HT-29 (cell line): ENCODE measurements at regions not wholly inside any gene's neighbourhood (a gene's known extent, or its start where the extent isn't known, plus 50 kb on each side); places are given as distances from the start of the nearest gene placed in this dataset.

ENCODE experiments used
- DNase-seq: peaks from one replicate; pipeline ENCODE4 v3.0.0-alpha.2; 2015; ENCODE audit warnings: low spot score

DNA sequence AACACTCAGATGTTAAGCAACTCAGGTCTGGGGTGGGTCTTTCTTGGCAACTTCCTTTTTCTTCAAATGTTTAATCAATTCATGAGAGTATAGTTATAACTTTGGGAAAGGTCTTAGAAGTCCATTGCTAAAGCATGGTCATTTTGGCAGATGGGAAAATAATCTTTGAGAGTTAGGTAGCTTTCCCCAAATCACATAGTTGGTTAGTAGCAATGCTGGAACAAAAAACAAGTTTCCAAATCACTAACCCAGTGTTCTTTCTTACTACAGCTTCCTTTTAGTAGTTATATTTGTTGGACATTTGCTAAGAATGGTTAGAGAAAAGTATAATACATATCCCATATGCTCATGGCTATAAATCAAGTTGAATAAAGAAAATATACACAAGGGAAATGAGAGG, 185.2 kb upstream of the SLC14A2 start:
- DNase-seq = no peak

DNA sequence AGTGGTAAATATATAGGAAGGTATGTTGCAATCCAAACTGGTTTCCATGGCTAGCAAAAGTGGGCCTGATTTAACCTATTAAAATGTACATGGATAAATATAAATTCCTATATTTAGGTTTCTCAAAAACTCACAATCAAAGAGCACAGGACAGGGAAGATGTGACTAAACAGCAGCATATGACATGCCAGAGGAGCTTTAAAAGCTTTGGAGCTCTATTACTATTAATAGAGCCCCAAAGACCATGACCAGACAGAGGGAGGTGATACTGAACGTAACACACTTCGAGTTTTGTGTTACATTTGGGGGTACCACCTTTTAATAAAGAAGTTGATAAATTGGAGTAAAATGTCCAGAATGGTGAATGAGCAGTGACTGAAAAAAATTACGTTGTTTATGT, 179.5 kb upstream of the SLC14A2 start:
- DNase-seq = no peak

DNA sequence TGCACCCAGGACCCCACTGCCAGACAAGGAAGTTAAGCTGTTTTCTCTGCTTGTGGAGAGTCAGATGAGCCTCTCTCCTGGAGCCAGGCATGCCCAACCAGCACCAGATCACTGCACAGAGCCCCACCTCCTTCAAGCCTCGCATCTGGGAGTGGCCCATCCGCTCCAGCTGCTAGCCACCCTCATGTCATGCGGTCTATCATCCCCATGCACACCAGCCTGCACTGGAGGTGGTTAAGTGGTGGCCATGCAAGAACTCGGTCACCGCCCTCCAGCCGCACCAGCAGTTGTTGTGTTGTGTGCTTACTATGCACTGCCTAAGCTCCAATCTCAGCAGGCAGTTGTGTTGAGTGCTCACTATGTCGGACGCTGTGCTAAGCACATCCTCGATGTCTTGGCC, 177.9 kb upstream of the SLC14A2 start:
- DNase-seq = no peak

DNA sequence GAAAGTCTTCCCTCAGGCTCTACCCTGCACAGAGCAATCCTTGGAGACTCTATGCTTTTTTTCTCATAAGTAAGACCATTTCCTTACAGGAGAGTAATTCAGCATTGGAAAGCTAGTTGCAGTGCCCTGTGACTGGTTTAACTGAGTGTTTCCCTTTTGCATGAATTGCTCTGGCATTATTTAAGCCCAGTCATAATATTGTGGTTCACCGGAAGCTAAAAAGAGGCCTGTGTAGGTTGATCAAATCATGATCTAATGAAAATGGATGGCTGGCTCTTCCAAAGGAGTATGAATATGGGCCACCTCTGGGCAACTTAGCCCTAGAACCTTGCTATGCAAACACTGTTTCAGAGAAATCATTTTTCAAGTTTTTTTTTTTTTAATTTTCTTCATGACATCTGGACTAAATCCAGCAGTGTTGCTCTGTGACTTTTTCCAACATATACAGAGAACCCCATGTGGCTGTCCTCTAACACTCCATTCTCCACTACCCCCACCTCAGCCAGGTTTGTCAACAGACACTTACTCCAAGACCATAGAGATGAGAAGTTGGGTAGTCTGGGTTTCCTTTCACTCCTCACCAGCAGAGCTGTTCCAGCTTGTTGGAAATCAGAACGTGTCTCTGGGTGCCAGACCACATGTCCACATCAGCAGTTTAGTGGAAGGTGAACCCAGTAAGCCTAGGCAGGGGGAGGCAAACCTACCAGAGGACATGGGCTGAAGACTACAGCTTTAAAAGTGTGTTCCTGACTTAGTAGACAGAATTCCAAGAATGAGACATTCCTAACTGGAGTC, 175.2 kb upstream of the SLC14A2 start:
- DNase-seq = no peak

DNA sequence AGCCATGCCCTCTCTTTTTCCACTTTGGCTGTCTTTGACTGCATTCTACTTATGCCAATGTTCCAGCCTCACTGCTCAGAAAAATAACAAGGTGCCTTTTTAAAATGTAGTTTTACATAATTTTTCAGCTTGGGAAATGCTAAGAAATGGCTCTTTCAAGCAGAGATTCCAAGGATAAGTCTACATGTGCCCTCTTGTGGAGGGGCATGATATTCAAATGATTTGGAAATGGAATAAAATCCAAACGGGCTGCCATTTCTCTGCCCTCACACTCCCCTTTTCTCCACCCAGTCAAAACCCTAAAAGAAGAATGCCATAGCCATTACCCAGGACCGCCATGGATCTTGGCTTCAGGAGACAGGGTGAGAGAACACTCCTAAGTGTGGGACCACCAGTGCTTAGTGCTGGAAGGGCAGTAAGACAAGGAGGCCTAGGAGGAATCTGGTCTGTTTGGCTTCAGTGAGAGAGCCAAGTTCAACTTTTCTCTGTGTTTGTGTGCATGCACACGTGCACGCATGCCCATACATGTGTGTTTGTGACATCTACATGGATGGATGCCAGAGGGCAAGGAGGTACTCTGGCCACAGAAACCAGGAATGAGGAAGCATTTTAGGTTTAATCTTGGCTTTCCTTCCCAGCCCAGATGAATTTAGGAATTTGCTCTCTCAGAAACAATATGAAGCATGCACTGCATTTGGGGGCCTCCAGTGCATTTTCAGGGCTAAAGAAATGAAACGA, 174.0 kb upstream of the SLC14A2 start:
- DNase-seq = peak; percentile 1

DNA sequence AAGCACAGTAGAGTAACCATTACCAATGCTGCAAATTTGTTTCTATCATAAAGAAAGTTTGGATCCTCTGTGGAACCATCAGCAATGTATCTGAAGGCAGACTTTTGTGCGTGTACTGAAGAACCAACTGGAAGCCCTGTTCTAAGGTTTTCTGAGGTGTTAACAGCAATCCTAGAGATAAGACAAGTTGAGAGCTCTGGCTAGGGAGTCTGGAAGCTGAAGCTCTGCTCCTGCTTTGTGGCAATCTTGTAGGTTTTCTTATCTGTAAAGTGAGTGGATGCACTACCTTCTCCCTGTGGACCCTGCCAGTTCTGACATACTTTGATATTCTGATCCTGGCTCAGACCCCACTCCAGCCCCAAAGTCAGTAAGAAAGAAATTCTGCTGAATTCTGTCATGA, 171.2 kb upstream of the SLC14A2 start:
- no peak for DNase-seq

DNA sequence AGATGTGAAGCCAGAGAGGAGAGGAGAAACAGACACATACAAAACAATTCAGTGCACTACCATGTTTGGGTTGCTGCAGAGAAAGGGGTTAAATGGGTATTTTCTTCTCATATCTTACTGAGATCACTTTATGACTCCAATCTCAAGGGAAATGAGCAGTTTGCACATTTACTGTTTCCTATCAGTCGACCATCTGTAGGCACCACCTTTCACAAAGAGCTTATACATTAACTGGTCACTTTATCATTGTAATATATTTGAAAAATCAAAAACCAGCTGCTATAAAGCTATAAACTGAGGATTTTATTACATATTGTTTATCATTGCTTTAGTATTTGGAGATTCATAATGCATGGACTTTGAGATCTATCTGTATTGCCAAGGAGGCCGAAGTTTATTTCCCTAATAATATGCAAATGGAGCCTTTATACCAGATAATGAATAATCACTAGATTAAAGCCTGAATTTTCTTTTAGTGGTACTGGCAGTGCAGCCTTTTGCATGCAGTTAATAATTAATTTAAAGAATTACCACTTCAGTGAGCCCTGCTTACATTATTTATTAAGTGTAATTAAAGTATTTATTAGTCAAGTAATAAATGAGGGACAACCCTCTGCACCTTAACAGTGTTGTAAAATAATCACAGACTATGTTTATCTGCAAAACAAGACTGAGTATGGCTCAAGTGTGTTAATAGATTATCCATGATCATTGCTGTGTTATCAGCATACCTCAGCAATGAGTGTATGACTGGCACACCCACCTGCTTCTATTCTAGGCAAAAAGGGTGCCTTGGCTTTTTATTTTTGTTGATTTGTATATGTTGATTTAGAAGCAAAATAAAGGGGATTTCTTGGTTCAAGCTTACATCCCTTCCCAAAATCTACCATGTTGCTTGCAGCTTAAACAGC, 167.7 kb upstream of the SLC14A2 start:
- no peak for DNase-seq

DNA sequence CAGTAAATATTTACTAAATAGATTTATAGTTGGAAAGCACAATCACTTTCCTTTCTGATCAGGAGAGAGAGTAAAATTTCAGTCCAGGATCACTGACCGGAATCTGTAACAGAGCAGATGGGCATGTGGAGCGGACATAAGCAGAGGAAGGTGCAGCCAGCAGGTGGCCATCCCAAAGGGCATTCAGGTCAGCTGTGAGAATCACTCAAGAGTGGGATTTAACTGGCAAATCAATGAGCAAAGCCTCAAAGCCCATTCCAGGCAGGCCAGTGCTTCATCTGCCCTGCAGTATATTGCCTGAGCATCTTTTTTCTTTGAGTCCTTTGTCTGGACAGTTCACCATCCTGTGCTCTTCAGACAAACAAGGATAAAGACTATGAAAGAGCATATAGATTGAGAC, 166.4 kb upstream of the SLC14A2 start:
- no peak for DNase-seq

DNA sequence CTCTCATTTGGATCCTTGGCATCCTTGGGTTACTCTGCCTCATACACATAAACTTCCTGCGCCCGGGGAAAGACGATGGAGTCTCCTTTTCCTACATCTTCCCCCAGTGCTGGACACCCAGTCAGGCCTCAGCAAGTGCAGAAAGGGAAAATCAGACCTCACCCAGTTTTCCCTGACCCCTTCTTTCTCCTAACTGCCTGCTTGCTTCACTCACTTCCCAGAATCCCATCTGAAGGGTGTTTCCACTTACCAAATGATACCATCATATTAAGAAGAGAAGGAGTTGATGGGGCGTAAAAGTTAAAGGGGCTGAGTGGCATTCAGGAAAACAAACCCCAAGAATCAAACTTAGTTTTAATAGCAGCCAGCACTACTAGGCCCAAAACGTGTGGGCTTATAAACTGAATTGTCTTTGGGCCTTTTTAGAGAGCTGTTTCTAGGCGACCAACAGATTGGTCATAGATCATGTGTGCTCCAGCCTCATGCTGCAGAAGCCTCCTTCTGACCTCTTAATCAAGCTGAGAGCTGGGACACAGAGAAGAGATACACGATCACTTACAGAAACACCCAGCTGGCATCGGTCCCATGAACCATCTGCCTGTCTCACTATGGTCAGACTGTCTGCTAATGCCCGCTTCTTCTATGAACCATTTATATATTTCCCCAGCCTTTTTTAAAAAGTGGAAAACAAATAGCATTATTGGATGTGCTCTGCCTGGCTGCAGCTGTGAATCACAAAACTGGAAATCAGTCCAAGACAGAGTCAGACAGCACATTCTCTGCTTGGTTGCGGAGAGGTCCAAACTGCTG, 165.7 kb upstream of the SLC14A2 start:
- DNase-seq = no peak

DNA sequence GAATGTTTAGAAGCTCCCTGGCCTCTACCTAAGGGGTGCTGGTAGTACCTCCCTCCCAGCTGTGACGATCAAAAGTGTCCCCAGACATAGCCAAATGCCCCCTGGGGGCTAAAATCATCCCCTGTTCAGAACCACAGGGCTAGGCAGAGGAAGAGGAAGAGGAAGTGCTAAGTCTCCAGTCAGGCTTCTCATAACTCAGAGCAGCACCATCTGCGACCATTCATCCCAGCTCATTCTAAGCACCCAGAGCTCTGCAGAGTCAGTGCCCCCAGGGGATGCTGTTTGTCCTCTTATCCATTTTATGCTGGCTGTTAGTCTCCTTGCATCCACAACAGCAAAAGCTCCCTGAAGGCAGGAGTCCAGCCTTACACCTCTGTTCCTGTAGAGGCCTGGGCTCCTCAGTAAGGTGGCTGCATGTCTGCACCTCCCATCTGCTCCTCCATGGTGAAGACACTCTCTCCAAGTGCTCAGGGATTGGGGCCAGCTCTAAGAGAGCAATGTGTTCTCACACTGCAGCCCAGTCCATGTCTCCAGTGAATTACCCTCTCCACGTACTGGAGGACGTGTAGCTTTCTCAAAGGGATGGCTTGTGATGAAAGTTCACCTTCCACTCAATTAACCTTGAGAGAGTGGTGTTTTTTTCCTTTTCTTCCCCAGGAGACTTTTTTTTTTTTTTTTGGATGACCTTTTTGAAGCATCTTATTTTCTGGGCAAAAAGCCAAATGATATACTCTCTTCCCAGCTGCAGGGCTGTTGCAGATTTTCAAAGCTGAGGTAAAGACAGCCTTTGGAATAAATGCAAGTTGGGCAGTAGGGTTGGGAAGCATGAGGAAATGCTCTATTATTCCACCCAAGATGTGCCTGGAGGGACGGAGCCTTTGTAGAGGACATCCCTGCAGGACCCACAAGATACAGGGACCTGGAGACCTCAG, 158.9 kb upstream of the SLC14A2 start:
- DNase-seq = no peak

DNA sequence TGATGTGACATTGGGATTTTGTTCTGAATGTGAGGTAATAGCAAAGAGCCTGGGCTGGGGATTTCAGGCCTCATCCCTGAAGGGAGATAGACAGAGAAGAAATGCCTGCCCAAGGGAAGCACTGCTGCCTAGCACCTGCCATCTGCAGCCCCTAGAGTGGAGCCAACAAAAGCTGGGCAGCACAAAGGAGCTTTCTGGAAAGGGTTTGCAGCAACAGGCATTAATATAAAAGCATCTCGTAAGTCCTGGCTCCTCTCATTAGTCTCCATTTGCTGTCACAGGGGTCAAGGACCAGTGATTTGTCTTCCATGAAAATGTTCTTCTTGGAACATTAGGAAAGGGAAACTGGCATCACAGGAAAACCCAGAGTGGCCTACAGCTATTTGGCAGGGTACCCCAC, 157.2 kb upstream of the SLC14A2 start:
- DNase-seq = no peak

DNA sequence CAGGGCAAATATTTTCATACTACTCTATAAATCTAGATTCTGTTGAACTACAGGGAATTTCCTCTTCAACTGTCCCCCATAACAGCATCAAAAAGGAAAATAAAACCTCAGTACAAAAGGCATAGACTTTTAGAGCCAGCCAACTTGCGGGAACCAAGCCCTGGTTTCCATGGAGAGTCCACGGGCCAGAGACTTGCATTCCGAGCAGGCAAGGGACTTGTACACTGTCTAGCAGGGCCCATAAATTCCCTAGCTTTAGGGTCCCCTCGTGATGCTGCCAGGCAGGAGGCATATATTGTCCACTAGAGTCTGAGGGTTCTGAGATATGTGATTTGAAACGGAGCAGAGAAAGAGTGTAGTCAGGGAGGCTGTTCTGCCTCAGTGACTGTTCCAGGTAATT, 153.1 kb upstream of the SLC14A2 start:
- no peak for DNase-seq

DNA sequence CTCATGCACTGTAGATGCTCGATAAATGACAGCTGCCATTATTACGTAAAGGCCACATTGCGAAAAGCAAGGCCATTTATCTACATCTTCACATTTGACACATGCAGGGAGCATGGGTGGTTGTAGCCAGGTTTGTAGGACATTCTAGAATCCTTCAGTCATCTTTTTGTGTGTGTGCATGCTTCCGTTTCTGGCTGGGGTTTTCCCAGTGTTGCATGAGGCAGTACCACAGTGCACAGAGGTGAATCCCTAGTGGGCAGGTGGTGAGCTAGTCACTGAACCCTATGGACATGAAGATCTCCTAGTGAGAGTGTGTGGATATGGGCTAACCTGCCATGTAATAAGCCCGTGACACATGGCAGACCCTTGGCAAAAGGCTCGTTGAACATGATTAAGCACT, 151.8 kb upstream of the SLC14A2 start:
- DNase-seq = no peak

DNA sequence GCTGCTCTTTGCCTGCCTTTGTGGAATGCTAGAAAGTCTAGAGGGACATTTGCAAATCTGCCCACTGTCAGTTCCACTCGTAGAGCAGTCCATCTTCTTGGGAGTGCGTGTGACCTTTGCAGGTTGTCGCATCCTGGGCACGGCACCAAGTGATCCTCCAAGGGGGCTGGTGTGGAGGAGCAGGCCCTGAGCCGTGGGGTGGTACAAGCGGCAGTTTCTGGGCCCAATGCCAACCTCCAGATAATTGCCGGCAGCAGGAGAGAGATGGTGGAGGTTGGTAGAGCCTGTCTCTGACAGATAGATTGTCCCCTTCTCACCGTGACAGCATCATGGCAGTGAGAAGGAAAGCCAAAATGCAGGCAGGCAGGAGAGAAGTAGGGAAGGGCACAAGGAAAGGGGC, 150.7 kb upstream of the SLC14A2 start:
- no peak for DNase-seq

DNA sequence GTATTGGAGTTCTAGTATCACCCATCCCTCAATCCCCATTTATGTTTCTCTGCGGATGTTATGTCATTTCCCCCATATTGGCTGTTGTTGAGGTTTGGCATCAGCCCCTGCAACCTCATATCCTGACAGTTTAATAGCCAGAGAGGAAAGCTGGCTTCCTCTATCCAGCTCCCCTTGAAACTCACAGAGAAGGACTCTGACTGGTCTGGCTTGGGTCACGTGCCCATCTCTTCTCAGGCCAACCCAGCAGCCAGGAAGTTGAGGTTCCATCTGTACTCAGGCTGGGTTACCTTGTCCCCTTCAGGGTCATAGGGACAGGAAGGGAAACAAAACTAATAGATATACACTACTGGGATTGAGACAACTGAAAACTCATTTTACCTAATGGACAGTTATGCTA, 148.0 kb upstream of the SLC14A2 start:
- DNase-seq = no peak

DNA sequence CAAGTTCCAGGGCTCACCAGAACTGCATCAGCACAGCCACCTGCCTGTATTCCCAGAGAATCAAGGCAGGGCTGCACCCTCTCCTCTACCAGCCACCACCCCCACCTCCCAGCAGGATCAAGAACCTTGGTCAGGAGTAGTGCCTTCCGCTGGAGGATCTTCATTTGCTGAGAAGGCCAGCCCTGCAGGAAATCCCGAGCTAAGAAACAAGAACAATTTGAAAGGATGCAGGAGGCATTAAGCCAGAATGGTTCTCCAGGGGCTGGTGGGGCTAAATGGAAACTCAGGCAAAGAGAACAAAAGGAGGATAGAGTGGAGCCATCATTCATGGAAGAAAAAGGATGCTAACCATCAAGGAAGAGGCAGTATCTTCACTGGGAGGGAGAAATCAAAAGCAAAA, 147.3 kb upstream of the SLC14A2 start:
- DNase-seq = no peak

DNA sequence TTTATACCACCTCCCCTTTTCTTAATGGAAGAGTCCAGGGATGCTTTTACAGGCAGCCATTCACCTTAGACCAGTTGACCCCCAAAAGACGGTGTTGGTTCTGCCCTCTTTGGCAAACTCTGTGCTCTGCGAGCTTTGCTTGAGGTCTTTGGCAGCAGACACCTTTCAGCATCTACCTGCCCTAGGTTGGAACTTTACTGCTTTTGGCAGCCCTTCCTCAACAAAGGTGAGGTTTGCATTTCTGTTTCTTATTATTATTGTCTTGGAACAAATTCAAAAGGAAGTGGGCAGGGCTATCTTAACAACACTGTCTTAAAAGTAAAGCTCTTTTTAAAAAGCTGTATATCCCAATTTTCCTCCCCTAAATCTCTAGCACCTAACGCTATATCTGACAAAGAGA, 136.4 kb upstream of the SLC14A2 start:
- no peak for DNase-seq

DNA sequence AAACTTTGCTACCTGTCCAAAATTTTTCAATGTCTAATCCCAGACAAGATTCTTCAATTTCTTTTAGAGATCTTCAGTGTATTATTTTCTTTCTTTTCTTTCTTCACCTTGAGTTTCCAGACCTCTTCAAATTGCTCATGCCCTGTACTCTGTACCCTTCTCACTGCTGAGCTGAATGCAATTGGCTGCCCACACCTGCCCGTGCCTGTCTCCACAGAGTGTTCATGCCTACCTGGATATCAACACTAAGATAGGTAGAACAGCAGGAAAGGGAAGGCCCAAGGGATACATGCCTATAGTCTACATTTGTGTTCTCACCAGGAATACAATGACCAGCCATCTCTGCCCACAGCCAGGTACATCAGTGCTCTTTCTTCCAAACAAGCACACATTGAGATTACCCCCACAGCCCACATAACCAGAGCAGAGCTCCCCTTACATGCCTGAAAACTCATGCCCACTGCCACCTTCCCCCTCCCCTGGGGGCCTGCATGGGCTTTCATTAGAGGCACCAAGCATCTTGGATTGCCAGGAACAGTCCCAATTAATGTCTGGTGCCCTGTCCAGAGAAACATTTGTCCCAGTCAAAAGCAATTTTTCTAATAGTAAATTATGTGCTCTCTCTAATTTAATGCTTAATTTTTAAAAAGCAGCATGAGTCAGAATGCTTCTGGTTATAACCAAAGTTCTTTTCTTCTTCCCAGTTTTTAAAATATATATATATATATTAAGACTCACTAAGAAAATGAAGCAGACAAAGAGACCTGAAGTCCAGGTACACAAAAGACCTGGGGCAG, 134.9 kb upstream of the SLC14A2 start:
- DNase-seq = no peak

DNA sequence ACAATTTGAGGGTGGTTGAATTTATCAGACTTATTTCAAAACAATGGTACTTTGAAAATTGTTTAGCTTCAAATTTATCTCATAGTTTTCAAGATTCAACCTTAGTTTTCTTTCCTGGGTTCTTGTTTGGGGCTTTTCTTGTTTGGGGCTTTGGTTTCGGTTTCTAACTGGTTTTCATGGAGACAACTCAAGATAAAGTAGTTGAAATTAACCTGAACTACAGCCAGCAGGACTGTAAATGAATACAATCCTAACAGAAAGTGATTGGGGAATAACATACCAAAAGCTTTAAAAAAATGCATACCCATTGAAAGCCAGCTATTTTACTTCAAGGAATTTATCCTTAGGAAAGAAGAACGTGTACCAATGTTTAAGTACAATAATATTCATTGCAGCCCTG, 133.5 kb upstream of the SLC14A2 start:
- DNase-seq = no peak
